HEK293T (cell line): ENCODE measurements at regions not wholly inside any gene's neighbourhood (a gene's known extent, or its start where the extent isn't known, plus 50 kb on each side); places are given as distances from the start of the nearest gene placed in this dataset.

Experiments
- CTCF ChIA-PET: fragments of 350-600 bp; formaldehyde crosslinking; extraction: SDS; loops from one replicate; lab custom pipeline; 2021; ENCODE audit warnings: antibody characterized with exemption, inconsistent platforms; lab: Yijun Ruan, JAX
- POLR2A ChIA-PET: fragments of 350-600 bp; formaldehyde crosslinking; extraction: SDS; loops from one replicate; lab custom pipeline; 2020; ENCODE audit warnings: antibody characterized with exemption, inconsistent platforms; lab: Yijun Ruan, JAX
- DNase-seq: peaks from one replicate; pipeline ENCODE4 v3.0.0; 2012; ENCODE audit warnings: mixed read lengths; ENCODE audit errors: extremely low spot score
- ARNT ChIP-seq: fragments of 450-650 bp; IDR thresholded peaks from 2 replicates; pipeline ENCODE4 v1.6.1; 2017; ENCODE audit warnings: mild to moderate bottlenecking
- BHLHE40 ChIP-seq: fragments of 450-650 bp; IDR thresholded peaks from 2 replicates; pipeline ENCODE4 v1.6.1; 2016; ENCODE audit warnings: mild to moderate bottlenecking, moderate library complexity, borderline replicate concordance
- CTBP1 ChIP-seq: fragments of 450-650 bp; IDR thresholded peaks from 2 replicates; pipeline ENCODE4 v1.6.1; 2016; ENCODE audit warnings: borderline replicate concordance
- ELF4 ChIP-seq: fragments of 450-650 bp; IDR thresholded peaks from 2 replicates; pipeline ENCODE4 v1.6.1; 2017; ENCODE audit warnings: antibody characterized with exemption
- FOXA1 ChIP-seq: fragments of 450-650 bp; IDR thresholded peaks from 2 replicates; pipeline ENCODE4 v1.6.1; 2016; ENCODE audit warnings: mild to moderate bottlenecking
- FOXK2 ChIP-seq: fragments of 450-650 bp; IDR thresholded peaks from 2 replicates; pipeline ENCODE4 v1.6.1; 2016; ENCODE audit warnings: mild to moderate bottlenecking
- FOXM1 ChIP-seq: fragments of 450-650 bp; IDR thresholded peaks from 2 replicates; pipeline ENCODE4 v1.6.1; 2017; ENCODE audit warnings: mild to moderate bottlenecking, borderline replicate concordance
- HDGF ChIP-seq: fragments of 450-650 bp; IDR thresholded peaks from 2 replicates; pipeline ENCODE4 v1.6.1; 2017; ENCODE audit warnings: antibody characterized with exemption, borderline replicate concordance
- L3MBTL2 ChIP-seq: fragments of 450-650 bp; conservative IDR thresholded peaks from 2 replicates; pipeline ENCODE4 v1.6.1; 2016; ENCODE audit warnings: mild to moderate bottlenecking
- LEF1 ChIP-seq: fragments of 450-650 bp; IDR thresholded peaks from 2 replicates; pipeline ENCODE4 v1.6.1; 2017; ENCODE audit warnings: mild to moderate bottlenecking, borderline replicate concordance
- NFRKB ChIP-seq: fragments of 450-650 bp; IDR thresholded peaks from 2 replicates; pipeline ENCODE4 v1.6.1; 2016; ENCODE audit warnings: mild to moderate bottlenecking, moderate library complexity
- SP1 ChIP-seq: fragments of 450-650 bp; IDR thresholded peaks from 2 replicates; pipeline ENCODE4 v1.6.1; 2017
- SUZ12 ChIP-seq: fragments of 450-650 bp; IDR thresholded peaks from 2 replicates; pipeline ENCODE4 v1.6.1; 2016; ENCODE audit warnings: mild to moderate bottlenecking
- TARDBP ChIP-seq: fragments of 450-650 bp; IDR thresholded peaks from 2 replicates; pipeline ENCODE4 v1.6.1; 2016
- ZNF384 ChIP-seq: fragments of 450-650 bp; IDR thresholded peaks from 2 replicates; pipeline ENCODE4 v1.6.1; 2016
- TF ChIP-seq, protein P1 (sequence below): fragments of 450-650 bp; IDR thresholded peaks from 2 replicates; pipeline ENCODE4 v1.6.1; 2016

DNA sequence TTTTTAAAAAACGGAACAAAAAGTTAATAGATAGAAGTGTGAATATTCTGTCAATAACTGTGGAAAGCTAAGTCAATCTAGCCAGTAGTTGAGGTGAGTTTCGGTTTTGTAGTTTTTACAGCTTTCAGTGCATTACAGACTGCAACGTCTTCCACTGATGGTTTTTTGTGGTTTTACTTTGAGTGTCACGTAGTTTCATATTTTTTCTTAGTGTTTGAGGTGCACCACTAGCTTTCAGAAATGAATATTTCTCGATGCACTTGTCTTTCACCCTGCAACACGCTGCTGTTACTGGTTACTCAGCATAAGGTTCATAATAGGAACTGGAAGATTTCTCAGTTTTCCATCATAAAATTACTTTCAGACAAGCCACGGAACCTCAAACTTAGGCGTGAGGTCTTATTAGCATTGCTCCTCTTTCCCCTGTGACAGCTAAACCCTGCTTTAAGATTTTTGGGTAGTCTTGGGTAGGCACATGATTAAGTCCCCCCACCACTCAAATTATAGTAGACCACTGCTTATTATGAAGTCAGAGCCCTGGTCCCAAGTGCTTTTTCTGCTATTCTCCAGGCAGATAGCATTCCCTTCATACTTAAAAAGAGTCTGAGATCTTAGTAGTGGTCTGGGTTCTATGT, 1412.7 kb downstream of the KCNT2 start:
- no peak for TF ChIP-seq FOXA1
- no peak for TF ChIP-seq L3MBTL2
- TF ChIP-seq HDGF, result no peak
- no peak for TF ChIP-seq ZNF384
- no peak for TF ChIP-seq BHLHE40
- no peak for TF ChIP-seq LEF1
- TF ChIP-seq TARDBP, result no peak
- TF ChIP-seq SP1, result no peak
- TF ChIP-seq FOXK2, result no peak
- TF ChIP-seq, protein P1, sequence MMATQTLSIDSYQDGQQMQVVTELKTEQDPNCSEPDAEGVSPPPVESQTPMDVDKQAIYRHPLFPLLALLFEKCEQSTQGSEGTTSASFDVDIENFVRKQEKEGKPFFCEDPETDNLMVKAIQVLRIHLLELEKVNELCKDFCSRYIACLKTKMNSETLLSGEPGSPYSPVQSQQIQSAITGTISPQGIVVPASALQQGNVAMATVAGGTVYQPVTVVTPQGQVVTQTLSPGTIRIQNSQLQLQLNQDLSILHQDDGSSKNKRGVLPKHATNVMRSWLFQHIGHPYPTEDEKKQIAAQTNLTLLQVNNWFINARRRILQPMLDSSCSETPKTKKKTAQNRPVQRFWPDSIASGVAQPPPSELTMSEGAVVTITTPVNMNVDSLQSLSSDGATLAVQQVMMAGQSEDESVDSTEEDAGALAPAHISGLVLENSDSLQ, result no peak
- no peak for TF ChIP-seq NFRKB
- TF ChIP-seq ARNT, result no peak
- TF ChIP-seq SUZ12, result no peak
- TF ChIP-seq CTBP1, result no peak
- TF ChIP-seq ELF4, result no peak
- TF ChIP-seq FOXM1, result no peak
- CTCF ChIA-PET, result no interaction called here
- DNase-seq, result no peak
- POLR2A ChIA-PET, result no interaction called here

DNA sequence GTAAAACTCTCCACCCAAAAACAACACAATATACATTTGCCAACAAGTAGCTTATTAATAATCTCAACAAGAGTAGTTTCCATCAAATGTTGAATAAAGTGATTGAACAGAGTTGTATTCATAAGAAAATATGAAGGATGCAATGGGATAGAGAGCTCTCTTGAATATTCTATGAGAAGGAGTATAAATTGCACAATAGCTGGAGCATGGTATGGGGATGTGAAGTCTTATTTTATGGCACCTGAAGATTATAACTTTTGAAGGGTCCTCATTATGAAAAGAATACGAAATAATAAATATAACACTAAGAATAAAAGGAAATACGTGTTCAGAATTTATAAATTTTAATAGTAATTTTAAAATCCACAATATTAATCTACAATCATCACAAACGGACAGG, 1415.1 kb downstream of the KCNT2 start:
- ChIA-PET CTCF (no interaction called here), POLR2A (no interaction called here)
- TF ChIP-seq, protein P1, result no peak
- no peak for TF ChIP-seq FOXK2
- no peak for TF ChIP-seq L3MBTL2
- no peak for TF ChIP-seq SP1
- TF ChIP-seq TARDBP, result no peak
- TF ChIP-seq FOXM1, result no peak
- no peak for DNase-seq

DNA sequence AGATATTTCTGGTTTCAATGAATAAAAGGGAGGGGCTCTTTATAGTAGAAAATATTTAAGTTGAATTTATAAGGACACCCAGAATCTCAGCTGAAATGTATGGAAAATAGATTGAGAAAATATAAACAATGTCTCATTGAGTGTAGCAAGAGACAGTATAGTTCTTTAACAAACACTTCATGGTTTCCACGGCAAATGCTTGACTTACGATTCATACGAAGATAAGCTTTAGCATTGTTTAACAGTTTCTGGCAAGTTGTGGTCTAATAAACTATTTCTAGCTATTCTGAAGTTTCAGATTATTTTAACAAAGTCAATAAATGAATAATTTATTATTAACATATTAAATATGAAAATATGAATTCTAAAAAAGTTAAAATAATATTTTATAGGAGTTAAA, 1419.4 kb downstream of the KCNT2 start:
- ChIA-PET POLR2A (no interaction called here), CTCF (no interaction called here)
- no peak for DNase-seq
- TF ChIP-seq, protein P1, result no peak
- TF ChIP-seq L3MBTL2 (no peak), TARDBP (no peak), LEF1 (no peak), CTBP1 (no peak), ELF4 (no peak), BHLHE40 (no peak), FOXA1 (no peak), ZNF384 (no peak), FOXM1 (no peak), ARNT (no peak)

DNA sequence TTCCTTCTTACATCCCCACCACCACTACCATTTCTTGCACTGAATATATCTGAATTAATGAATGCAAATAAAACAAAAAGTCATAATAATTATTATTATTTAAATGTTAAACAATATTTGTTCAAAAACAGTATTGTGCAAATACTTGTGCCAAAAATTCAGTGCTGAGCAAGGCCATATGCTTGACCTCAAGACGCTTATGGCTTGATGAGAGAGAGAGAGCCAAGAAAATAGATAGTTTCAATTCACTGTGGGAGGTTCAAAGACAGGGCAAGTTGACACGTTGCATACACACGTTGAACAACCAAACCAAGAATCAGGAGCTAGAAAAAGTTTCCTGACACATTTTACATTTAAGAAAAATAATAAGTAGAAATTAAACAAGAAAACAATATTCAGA, 1421.7 kb downstream of the KCNT2 start:
- POLR2A ChIA-PET, result no interaction called here
- TF ChIP-seq FOXM1 (no peak), HDGF (no peak), FOXK2 (no peak), ZNF384 (no peak)
- no peak for DNase-seq
- CTCF ChIA-PET, result no interaction called here

DNA sequence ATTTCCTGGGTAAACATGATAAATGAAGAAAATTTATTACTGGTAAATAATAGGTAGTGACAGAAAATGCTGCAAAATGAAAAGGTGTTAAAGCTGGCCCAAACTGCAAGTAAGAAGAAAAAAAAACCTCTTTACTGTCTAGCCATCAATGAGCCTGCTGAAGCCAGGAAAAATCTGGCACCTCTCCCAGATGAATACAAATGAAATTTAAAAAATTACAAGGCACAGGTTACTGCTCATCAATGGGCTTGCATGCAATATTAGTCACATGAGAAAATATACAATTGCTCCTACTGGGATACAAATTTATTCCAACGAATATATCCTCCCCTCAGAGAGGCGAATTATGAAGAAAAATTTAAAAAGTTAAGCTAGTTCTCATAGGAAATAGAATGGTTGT, 1422.5 kb downstream of the KCNT2 start:
- no peak for DNase-seq
- ChIA-PET POLR2A (no interaction called here), CTCF (no interaction called here)
- TF ChIP-seq SP1 (no peak), TARDBP (no peak), ZNF384 (no peak), BHLHE40 (no peak), L3MBTL2 (no peak), ELF4 (no peak), FOXK2 (no peak), CTBP1 (no peak), FOXA1 (no peak), LEF1 (no peak), ARNT (no peak), FOXM1 (no peak), SUZ12 (no peak), HDGF (no peak), NFRKB (no peak)
- TF ChIP-seq, protein P1, result no peak

DNA sequence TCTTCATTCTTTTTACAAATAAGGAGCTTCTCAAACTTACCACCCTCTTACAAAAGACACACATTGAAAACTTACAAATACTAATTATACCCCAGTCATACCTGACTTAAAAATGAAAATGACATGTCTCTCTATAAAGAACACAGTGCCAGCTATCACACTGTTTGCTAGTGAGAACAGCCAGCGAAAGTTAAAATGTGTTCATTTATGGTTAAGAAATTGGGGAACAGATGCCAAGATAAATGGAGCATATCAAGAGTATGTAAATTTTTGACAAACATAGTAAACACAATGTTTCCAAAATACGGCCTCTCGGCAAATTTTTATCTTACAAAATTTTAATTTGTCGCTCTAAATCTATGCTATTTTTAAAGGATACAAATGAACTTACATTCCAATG, 1422.9 kb downstream of the KCNT2 start:
- ChIA-PET CTCF (no interaction called here), POLR2A (no interaction called here)
- DNase-seq, result no peak
- TF ChIP-seq FOXK2, result no peak
- no peak for TF ChIP-seq SUZ12
- TF ChIP-seq, protein P1, result no peak
